Retina (tissue), 1 donor: ENCODE measurements at regions not wholly inside any gene's neighbourhood (a gene's known extent, or its start where the extent isn't known, plus 50 kb on each side); places are given as distances from the start of the nearest gene placed in this dataset.

Source experiments
- DNase-seq: peaks from one replicate; pipeline ENCODE4 v3.0.0-alpha.2; 2016

DNA sequence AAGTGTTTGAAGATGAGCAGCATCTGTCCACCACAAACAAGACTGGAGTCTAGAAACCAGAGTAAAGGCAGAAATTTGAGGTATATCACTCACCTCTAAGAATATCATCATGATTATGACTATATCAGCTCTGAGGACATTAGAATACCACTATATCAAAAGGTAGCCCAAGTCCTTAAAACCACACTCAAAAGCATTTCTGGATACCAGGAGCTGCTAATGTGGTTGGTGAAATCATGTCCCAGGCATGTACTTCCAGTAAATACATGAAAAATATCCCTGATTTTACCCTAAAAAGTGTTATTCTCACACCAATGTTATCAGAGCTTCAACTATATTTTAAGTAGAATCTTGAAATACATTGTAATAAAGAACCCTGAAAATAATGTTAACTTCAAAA, 136.3 kb upstream of the SMAD1 start:
- DNase-seq = no peak

DNA sequence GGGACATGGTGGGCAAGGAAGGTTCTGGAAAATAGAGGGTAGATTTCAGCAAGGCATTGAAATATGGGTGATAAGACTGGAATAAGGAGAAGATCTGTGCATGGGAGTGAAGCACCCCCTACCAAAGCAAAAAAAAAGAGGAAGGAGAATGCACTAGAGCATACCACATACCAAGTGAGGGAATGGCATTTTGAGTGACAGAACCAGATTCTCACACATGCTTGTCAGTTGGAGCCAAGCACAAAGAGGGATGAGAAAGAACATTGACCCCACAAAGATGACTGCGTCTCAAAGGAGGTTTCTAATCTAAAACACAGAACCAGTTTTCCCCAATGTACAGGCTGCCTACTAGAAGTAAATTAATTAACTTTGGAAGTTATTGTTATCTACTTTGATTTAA, 140.3 kb upstream of the SMAD1 start:
- no peak for DNase-seq

DNA sequence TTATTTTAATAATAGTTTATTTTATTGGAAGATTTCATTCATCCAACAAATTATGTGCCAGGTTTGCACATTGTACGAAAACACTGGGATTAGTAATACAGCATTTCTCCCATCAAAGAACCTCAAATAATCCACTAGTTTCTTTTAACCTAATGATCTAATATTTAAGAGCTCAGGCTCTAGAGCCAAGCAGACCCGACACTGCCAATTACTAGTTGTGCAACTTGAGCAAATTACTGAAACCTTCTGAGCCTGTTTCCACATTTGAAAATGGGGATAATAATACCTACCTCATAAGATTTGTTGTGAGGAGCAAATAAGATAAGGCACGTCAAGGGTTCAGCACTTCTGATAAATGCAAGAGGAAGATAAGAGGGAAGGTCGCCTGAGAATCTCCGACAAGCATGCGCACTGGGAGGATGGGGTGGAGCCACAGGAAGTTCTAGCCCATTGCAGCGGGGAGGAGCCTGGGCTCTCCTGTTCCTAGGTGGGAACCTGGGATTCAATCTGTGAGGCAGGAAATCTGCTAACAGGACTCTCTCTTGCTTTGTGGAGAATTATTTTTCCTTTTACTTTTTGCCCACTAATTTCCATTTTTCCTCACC, 141.5 kb upstream of the SMAD1 start:
- no peak for DNase-seq

DNA sequence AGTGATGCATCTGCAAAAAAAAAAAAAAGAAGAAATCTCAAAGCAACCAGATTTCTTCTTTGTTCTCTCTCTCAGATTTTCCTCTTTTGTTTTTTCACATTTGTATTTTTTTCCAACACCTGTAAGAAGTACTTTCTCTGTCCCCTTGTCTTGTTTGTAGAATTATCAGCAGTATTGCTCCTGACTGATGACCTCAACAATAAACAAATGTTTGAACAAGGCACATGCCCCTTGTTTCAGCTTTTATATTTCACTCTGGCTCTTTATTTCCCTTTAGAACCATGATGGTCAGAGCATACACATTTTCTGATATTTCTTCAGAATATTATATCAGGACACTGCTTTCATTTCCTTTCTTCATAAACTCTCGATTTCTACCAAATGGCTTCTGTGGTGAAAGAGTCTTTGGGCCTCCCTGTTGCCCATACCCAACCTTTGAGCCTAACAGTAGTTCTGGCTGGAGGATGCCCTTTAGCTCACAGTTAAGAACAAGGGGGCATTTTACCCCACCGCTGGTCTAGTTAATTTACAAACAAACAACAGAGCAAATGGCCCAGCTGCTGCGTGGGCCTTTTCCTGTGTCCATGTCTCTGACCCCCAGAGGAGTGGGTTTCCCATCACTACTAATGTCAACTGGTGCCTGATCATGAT, 142.5 kb upstream of the SMAD1 start:
- DNase-seq = no peak

DNA sequence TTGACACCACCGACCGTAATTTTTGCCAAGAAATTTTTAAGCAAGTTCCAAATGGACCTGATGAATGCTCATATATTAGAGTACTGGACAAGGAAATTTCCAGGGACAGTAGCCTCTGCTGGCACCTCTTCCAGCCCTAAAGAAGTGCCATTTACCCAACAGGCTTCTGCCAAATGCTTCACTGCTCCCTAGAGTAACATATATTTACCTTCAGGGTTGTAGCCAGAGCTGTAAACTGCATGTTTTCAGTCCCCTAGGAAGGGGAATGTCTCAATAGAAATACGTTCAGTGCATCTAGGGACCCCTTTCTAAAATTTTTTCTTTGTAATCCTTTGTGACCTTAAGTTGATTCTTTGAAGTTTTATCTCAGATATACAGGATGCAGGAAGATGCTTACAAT, 143.1 kb upstream of the SMAD1 start:
- DNase-seq = no peak

DNA sequence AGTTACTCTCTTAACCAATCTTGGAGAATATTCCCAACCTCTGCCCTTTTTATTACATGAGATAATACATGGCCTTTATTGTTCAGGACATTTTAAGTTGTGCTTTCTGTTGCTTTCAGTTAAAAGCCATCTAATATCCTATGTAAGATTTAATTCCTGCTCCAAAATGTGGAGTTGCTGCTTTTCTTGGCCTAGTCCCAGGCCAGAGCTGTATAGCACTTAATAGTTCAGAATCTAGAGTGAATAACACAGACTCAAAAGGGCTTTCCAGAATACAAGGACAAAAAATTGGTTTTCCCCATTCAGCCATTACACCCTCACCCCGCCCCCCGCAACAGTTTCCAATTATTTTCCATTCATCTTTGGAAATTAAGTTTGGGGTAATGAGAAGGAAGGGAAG, 144.3 kb upstream of the SMAD1 start:
- DNase-seq = no peak

DNA sequence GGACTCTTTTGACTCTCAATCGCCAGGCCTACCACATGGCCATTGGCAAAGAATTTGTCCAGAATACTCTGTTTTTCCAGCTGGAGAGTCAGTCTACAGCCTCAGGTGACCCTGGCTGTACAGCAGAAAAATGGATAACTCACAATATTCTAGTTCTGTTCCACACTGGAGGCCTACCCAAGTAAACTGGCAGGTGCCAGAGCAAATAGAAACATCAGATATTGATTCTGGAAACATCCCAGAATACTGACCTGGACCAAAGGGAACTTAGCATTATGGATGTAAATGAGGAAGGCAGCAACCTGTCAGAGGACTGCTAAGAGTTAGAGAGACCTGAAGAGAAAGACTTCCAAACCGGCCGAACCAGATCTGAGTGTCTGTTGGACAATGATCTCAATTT, 147.9 kb upstream of the SMAD1 start:
- no peak for DNase-seq

DNA sequence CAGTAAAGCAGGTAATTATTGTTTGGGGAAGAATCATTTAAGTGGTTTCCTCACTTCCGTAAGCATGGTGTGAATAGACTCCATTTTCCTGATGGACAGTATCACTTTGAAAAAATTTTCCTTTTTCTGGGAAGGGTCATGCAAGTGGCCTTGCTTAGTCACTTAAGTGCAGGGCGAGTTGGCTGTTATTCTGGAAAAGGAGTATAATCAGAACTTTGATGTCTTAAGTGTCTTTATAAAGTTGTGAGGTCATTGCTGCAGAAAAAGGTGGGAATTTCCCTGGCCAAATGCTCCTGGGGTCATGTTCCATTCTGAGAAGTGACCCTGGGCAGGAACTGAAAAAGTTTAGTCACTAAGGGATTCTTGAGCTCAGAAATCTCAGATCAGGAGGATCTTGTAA, 146.1 kb upstream of the OTUD4 start:
- DNase-seq = no peak

DNA sequence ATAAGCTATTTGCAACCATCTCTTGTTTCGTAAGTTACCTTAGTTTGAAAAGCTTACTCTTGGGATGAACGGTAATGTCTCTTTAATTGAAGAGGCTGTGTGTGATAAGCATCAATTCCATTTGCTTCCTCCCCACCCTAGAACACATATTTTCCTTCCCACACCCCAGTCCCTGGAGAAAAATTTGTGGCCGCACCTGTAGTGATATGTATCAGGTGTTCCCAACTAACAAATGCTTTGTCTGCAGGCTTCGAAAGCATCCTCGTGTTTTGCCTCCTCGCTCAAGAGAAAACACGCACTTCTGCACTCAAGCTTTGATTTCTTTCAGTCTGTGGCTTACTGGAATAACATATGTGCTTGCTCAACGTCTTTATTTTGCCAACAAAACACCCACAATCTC, 143.8 kb upstream of the OTUD4 start:
- DNase-seq = no peak

DNA sequence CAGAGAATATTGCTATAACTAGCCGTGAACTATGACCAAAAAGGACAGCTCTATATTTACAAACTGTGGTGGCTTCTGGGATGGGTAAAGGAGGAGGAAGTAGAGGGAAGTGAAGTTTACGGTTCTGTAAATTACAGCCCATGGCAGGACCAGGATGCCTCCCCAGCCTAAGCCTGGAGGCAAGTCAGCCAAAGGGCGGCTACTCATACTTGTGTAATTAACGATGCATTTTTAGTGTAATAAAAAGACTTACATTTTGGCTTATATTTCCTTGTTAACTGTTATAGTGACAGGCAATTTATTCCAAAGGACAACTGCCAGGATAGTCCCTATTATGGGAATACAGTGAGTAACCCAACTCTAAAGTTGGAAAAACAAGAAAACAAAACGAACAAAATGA, 139.9 kb upstream of the OTUD4 start:
- no peak for DNase-seq

DNA sequence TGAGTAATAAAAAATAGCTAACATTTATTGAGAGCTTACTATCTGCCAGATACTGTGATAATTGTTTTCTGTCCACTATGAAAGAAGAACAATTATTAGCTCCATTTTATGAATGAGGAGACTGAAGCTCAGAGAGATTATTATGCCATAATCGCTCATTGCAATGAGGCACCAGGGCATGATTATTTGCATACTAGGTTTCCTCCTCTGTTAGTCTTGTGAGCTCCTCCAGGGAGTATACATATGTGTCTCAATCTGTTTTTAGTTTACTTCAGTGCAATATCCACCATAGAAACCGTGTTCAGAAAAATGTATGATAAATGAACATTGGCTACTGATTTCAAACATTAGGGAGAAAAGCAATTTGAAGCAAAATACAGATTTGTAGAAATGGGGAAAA, 139.4 kb upstream of the OTUD4 start:
- no peak for DNase-seq

DNA sequence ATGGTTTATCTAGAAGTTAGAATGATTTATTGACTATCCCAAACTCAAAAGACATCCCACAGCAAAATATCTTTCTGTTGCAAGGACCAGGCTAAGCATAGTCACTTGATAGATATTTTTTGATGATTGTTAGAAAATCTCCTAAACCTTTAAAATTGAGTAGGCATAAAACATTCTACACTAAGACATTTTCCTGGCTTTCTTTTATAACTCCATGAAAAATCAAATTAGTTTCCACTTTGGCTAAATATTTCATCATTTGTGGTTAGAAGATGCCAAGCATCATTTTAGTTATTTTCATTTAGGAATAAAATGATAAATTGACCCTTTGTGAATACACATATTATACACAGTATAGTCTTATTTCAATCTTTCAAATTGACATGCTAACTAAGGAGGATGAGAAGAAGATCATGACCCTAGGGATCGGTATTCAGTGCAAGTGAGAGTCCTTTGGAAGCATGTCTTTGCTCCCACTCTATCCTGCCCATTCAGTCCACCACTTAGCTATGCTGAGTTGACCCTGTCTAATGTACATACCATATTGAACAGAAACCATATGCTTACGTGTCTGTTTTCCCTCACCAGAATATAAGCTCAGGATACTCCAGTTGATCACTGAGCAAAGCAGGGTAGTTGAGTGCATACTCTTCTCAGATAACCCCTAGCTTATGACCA, 136.6 kb upstream of the OTUD4 start:
- DNase-seq = no peak

DNA sequence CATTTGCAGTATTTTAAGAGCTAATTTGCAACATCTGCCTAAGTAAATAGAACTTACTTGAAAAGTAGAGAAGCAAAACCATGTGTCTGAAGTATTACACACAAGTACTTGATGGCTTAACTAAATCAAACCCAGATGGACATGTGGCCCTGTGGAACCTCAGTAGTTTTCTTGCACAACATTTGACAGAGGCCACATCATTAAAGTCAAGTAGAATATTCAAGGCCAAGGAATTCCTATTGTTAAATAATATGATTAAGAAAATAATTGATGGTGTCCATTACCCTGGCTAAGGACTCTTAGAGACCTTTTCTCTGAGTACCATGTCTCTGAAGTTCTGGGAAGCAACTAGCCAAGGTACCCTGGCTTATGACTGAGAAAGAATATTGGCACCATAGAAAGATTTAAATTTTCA, 135.4 kb upstream of the OTUD4 start:
- DNase-seq = no peak

DNA sequence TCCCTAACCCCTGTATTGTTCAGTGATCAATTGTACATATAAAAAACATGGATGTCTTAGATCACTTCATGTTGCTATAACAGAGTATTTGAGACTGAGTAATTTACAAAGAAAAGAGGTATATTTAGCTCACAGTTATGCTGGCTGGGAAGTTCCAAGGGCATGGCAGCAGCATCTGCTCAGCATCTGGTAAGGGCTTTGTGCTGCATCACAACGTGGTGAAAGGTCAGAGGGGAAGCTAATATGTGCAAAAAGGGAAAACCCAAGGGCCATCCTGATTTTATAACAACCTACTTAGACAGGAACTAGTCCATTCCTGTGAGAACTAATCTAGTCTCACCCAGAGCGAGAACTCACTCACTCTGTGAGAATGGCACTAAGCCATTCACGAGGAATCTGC, 128.2 kb upstream of the OTUD4 start:
- DNase-seq = no peak

DNA sequence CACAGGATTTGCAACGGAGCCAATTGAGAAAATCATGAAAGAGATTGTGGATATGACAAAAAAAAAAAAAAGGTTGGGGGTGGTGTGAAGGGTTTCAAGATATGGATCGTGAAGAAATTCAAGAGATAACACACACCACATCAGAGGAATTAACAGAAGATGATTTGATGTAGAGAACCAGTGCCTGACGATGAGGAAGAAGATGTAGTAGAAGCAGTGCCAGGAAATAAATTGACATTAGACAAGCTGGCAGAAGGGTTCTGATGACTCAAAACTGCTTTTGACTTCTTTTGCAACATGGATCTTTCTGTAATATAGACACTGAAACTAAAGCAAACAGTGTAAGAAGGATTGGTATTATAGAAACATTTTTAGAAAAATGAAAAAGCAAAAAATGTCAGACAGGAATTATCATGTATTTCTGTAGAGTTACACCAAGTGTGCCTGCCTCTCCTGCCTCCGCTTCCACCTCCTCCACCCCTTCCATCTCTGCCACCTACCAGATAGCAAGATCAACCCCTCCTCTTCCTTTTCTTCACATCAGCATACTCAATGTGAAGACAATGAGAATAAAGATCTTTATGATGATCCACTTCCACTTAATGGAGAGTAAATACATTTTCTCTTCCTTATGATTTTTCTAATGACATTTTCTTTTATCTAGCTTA, 127.5 kb upstream of the OTUD4 start:
- DNase-seq = no peak

DNA sequence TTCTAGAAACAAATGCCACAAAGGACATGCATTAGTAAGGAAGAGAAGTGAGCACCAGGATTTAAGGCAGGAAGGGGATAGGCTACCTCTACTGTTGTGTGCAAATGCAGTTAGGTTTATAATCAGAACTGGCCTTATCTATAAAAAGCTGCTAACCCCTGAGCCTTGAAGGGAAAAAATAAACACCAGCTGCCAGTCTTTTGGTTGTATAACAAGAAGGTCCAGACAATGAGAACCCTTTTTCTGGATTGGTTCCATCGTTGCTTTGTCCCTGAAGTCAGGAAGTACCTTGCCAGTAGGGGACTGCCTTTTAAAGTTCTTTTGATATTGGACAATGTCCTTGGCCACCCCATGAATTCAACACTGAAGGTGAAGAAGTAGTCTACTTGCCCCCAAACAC, 126.7 kb upstream of the OTUD4 start:
- no peak for DNase-seq

DNA sequence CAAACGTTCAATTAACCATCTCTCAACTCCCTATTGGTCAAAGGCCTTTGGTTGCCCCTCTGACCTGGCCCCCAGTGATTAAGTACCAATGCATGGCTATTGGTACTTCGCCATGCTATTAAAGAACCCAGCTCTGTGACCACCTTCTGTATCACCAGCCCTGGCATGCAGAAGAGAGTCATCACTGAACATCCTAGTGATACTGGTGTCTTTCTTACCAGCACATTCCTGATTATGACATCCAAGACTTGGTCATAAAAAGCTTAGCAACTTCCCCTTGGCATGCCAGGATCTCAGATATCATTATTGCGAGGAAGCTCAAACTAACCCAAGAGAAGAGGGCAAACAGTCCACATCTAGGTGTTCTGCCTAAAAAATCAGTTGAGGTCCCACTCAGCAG, 122.3 kb upstream of the OTUD4 start:
- no peak for DNase-seq

DNA sequence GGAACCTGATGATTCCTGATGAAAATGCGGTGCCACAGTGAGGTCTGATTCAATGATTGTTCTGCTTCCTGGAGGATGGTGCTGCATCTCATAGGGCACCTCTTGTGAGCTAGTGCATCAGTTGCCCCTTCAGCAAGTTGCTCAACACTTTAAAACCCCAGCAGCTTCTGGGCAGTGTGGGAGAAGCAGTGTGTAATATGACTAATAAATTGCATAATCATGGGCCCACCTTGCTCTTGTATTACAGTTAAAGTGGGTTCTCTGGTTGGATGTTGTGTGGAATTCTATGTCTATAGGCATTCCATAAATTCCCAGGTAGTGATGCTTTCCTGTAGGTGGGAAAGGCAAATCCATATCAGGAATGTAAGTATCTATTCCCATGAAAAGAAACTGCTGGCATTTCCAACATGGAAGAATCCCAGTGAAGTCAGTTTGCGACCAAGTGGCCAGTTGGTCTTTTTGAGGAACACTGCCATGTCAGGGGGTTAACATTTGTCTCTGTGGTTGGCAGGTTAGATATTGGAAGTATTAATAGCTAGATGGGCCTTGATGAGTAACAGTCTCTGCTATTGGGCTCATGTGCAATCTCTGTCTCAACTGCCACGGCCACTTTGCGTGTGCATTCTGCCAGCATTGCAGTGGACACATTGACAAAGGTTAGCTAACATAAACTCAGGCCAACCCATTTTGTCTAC, 121.1 kb upstream of the OTUD4 start:
- DNase-seq = no peak

DNA sequence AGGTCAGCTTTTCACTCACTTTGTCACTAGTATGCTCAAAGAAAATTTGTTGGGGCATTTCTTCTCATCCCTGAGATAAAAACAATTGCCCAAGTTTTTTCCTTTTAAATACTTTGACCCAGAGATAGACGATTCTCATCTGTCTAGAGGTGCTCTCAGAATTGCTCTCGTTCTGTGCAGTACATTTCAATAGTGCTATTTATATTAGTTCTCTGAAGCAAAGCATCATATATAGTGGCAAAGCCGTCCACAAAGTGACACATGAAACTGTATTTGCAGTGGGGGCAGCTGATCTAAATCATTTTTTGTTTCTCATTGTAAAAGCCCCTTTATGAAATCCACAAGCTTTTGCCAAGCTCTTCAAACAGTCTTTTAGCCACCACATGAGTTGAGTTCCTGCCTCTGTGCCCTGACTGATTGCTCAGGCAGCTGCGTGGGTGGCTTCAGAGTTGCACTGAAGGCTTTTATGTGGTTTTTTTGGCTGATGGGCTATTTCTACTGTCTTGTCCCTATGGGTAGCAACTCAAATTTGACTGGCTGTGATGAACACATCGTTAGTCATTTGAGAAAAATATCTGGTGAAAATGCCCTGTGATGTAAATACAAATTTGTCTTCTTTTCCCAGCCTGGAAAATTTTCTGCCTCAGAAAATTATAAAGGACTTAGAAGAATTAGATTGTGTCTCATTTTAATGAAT, 119.1 kb upstream of the OTUD4 start:
- DNase-seq = no peak

DNA sequence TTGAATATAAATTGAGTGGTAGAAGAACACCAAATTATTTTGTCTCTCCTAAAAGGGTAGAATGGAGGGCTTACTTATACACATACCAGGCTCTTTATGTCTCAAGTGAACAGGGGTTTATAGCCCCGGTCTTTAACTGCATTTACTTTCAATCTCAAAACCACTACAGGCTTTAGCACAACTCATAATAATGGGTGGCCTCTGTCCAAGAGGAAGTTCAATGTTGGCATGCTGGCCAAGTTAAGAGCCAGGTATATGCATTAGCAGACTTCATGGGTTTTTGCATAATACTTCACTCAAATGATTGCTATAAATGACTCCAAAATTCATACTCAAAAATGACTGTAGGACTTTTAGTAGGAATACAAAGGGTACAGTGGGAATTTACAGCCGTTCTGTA, 118.5 kb upstream of the OTUD4 start:
- DNase-seq = no peak

DNA sequence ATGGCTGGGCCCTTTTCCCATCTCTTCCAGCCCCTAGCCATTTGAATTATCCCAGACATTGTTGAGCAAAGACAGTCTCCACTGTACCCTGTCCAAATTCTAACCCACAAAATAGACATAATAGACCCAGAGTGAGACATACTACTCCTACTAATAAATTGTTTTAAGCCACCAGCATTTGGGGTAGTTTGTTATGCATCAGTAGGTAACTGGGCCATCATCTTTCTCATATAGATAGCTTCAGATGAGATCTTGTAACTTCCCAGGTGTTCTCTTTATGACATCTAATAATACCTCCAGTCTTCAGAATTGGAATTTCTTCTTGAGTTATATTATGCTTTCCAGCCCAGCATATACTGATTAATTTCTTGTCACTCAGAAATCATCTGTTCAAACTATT, 117.2 kb upstream of the OTUD4 start:
- DNase-seq = no peak

DNA sequence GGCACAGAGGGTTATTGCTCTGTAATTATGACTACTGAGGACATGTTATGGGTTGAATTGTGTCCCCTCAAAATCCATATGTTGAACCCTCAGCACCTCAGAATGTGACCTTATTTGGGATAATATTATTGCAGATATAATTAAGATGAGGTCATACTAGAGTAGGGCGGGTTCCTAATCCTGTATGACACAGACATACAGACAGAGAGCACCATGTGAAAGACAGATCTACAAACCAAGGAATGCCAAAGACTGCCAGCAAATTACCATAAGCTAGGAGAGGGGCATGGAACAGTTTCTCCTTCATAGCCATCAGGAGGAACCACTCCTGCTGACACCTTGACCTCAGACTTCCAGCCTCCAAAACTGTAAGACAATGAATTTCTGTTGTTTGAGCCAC, 115.2 kb upstream of the OTUD4 start:
- no peak for DNase-seq

DNA sequence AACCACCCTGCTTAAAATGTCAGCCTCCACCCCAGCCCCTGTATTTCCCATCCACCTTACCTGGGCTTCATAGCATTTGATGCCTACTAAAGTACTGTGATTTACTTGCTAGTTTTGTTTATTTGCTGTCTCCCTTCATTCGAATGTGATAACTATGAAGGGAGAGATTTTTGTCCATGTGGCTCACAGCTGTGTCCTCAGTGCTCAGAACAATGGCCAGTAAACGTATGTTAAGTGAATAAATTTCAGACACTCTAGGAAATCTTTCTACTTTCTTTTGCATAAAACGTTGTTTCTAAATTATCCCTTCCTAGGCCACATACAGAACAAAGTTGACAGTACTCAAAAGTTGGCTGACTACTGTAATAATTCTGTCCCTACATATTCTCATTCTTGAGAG, 114.7 kb upstream of the OTUD4 start:
- DNase-seq = no peak
